ENCODE measurements at regions not wholly inside any gene's neighbourhood (a gene's known extent, or its start where the extent isn't known, plus 50 kb on each side); places are given as distances from the start of the nearest gene placed in this dataset.

DNA sequence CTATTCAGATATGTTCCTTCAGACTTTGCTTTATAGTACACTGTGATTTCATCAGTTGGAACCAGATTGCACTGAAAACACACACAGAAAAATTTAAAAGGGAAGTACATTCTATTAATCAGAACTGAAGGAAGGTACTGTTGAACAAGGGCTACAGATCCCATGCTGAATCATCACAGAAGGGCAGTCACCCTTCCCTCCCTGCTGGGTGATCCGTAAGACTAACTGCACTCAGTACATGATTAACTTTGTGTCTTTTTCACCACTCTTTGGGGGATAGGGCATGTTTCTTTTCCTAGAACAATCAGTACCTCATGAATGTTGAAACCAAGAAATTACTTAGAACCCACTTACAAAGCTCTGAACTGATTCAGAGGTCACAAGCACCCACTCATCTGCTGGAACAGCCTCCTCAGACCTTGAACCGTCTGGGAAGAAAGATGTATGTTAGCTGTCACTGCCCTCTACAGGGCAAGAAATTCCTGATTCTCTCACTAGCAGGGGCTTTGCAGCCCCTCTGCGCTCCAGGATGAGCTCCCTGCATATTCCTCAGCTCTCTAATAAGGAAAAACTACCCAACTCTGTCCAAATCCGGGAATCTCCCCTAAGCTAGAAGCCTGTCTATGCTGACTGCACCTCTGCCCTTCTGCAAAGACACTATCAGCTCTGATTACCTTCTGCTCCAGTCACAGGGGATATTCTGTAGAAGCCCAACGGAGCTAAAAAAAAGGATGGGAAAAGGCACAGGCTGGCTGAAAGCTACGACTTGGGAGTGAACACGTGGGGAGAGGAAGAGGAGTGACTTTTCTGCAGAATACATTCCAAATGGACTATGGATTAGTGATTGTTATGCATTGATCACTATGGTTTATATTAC, 51.0 kb downstream of the IARS1 start:
- Histone ChIP-seq H3K4me1 (no peaks in the 10 kb centered on the region), H3K36me3 (ENCODE audit: insufficient read depth in 1 of 2, low read depth in 1 of 2) (peaks cover 32 to 100% of the 10 kb centered on the region in 2 donors), H3K27ac (no peak overlapping the region), H3K27me3 (ENCODE audit: insufficient read depth in 3 of 3, low read length in 2 of 3) (no peaks in the 10 kb centered on the region), H3K4me3 (no peak overlapping the region), H3K9me3 (no peaks in the 10 kb centered on the region)
- 69 to 73% (median 73%) methylated on average over 7 of the region's 7 CpGs for WGBS, 3 donors
- no peak for DNase-seq
- intact Hi-C loops (cut with DNase I): loop anchor here in 1 of 2 donors (5.0 kb wide), 1 partner anchor 35 kb away; no protein-coding TSS in a partner anchor
- no peak for ATAC-seq
- TF ChIP-seq, protein P1, sequence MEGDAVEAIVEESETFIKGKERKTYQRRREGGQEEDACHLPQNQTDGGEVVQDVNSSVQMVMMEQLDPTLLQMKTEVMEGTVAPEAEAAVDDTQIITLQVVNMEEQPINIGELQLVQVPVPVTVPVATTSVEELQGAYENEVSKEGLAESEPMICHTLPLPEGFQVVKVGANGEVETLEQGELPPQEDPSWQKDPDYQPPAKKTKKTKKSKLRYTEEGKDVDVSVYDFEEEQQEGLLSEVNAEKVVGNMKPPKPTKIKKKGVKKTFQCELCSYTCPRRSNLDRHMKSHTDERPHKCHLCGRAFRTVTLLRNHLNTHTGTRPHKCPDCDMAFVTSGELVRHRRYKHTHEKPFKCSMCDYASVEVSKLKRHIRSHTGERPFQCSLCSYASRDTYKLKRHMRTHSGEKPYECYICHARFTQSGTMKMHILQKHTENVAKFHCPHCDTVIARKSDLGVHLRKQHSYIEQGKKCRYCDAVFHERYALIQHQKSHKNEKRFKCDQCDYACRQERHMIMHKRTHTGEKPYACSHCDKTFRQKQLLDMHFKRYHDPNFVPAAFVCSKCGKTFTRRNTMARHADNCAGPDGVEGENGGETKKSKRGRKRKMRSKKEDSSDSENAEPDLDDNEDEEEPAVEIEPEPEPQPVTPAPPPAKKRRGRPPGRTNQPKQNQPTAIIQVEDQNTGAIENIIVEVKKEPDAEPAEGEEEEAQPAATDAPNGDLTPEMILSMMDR (IDR thresholded peaks at IDR 0.05): no peak

DNA sequence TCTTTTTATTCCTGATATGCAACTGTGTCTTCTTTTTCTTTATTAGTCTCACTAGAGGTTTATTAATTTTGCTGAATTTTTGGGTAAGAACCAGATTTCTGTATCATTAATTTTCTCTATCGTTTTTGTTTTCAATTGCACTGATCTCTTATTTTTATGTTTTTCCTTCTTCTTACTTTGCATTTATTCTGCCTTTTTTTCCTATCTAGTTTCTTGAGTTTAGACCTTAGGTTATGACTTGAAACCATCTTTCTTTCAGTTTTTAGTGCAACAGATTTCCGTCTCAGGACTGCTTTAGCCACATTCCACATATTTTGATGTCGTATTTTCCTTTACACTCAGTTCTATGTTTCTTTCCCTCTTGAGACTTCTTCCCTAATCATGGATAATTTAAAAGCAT, 56.6 kb downstream of the IARS1 start:
- Histone ChIP-seq H3K27ac (no peak overlapping the region), H3K9me3 (no peaks in the 10 kb centered on the region), H3K27me3 (ENCODE audit: insufficient read depth in 3 of 3, low read length in 2 of 3) (no peaks in the 10 kb centered on the region), H3K36me3 (ENCODE audit: insufficient read depth in 1 of 2, low read depth in 1 of 2) (peaks cover 11 to 99% of the 10 kb centered on the region in 2 donors), H3K4me3 (no peak overlapping the region), H3K4me1 (no peaks in the 10 kb centered on the region)
- ATAC-seq (no peak), DNase-seq (no peak)
- TF ChIP-seq, protein P1 (IDR thresholded peaks at IDR 0.05): no peak
- intact Hi-C loops (cut with DNase I): loop anchor here in 1 of 2 donors (5.0 kb wide), 1 partner anchor 35 kb away; no protein-coding TSS in a partner anchor
- WGBS, 3 donors: 90 to 94% (median 94%) methylated on average over 3 of the region's 3 CpGs

DNA sequence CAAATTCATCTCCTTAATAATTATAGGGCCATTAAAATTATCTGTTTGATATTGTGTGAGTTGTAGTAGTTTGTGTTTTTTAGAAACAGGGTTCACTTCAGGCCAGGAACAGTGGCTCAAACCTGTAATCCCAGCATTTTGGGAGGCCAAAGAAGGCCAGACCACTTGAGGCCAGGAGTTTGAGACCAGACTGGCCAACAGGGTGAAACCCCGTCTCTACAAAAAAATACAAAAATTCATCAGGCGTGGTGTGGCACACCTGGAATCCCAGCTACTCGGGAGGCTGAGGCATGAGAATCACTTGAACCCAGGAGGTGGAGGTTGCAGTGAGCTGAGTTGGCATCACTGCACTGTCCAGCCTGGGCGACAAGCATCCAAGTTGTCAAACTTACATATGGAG, 57.0 kb downstream of the IARS1 start:
- no peaks in the 10 kb centered on the region for H3K9me3 ChIP-seq
- no peak overlapping the region for H3K4me3 ChIP-seq
- TF ChIP-seq, protein P1 (IDR thresholded peaks at IDR 0.05): no peak
- 84 to 98% (median 96%) methylated on average over 4 of the region's 4 CpGs for WGBS, 3 donors
- no peak for DNase-seq
- peaks cover 8 to 99% of the 10 kb centered on the region in 2 donors for H3K36me3 ChIP-seq (ENCODE audit: insufficient read depth in 1 of 2, low read depth in 1 of 2)
- H3K27ac ChIP-seq: no peak overlapping the region
- H3K4me1 ChIP-seq: no peaks in the 10 kb centered on the region
- intact Hi-C loops (cut with DNase I): loop anchor here in 1 of 2 donors (5.0 kb wide), 1 partner anchor 36 kb away; no protein-coding TSS in a partner anchor
- ATAC-seq: no peak
- no peaks in the 10 kb centered on the region for H3K27me3 ChIP-seq (ENCODE audit: insufficient read depth in 3 of 3, low read length in 2 of 3)

DNA sequence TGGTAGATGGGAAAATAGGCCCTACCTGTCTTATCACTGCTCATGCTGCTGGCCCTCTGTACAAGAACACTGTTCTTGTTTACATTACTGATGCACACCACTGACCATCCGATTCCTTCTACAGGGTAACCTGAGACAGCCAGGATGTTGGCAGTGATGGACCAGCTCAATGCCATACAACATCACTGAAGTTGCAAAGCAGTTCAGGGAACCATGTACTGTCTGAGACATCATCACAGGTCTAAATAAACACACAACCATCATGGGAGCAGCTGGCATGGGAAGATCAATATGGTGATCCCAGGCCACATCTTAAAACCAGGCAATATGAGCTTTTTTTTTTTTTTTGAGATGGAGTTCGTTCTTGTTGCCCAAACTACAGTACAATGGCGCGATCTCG, 59.0 kb downstream of the IARS1 start:
- 78 to 93% (median 84%) methylated on average over 5 of the region's 5 CpGs for WGBS, 3 donors
- Histone ChIP-seq H3K36me3 (ENCODE audit: insufficient read depth in 1 of 2, low read depth in 1 of 2) (peaks cover 11 to 98% of the 10 kb centered on the region in 2 donors), H3K9me3 (no peaks in the 10 kb centered on the region), H3K27me3 (ENCODE audit: insufficient read depth in 3 of 3, low read length in 2 of 3) (no peaks in the 10 kb centered on the region), H3K4me1 (no peaks in the 10 kb centered on the region), H3K27ac (no peak overlapping the region), H3K4me3 (no peak overlapping the region)
- ATAC-seq: peak in 1 of 4 donors; percentile 38
- intact Hi-C loops (cut with DNase I): loop anchor here in 1 of 2 donors (5.0 kb wide), 1 partner anchor 748 kb away; no protein-coding TSS in a partner anchor
- TF ChIP-seq, protein P1 (IDR thresholded peaks at IDR 0.05): no peak
- no peak for DNase-seq

All from psoas muscle (tissue), 7 donors.